DLD1 (cell line): ENCODE measurements at regions not wholly inside any gene's neighbourhood (a gene's known extent, or its start where the extent isn't known, plus 50 kb on each side); places are given as distances from the start of the nearest gene placed in this dataset.
"Not testable (repeated sequence)": the region's sequence is repeated elsewhere in the genome, so short reads cannot be mapped to it uniquely, and the experiment has no call there.

ENCODE experiments used
- in situ Hi-C: cut with HindIII; loops from 2 replicates; pipeline ENCODE4 v1.10.0; 2017; ENCODE audit warnings: low sequenced_read_pairs

DNA sequence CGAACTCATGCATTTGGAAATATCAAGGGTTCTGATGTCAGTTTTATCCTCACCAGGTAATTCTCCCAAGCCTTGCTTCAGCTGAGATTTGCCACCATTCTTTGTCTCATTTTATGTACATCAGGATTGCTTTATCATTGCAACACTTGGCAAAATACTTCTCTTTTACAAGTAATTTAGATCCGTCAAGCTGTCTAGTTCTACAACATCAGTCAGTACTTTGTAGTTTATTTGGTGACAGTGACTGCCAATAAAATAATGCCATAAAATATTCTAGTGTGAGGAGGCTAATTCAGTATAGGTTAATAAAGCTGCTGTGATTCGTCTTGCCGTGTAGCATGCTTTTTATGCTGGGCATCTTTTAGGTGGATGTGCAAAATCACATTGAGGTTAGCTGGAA lies 565.3 kb upstream of the SGO1 start:
- in situ Hi-C loops: no loop called here

DNA sequence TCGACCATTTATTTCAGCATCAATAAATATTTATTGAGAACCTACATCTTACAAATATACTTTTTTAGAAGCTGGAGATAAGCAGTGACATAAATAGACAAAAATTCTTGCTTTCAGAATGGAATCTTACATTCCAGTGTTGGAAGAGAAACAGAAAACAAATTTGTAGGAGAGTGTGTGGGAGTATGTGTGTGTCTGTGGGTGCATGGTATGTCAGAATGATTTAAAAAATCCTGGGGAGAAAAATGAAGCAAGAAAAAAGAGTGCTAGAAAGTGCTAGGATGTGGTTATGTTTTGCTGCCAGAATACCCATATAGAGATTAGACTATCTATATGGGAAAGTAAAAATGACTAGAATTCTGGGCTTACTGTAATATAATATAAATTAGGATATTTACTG lies 561.7 kb upstream of the SGO1 start:
- in situ Hi-C loops: no loop called here

GRCh38 chr3:20743553-20744321 lies 557.7 kb upstream of the SGO1 start:
- in situ Hi-C loops: no loop called here

GRCh38 chr3:20742903-20743552 lies 557.0 kb upstream of the SGO1 start:
- in situ Hi-C loops: no loop called here

DNA sequence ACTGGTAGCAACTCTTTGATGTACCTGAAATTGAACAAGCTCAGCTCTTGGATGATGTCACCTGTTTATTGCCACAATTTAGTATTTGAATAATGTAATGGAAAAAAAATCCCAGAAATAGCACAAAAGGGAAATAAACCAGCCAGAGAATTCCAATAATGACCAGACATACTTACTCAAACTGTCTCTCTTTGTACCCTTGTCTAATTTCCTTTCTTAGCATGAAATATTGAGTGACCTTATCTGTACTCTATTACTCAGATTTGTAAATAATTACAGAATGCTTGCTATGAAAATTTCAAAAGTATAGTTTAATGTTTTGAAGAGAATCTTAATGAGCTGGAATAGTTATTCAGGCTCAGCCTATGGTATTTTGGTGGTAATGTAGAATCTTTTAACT lies 555.4 kb upstream of the SGO1 start:
- in situ Hi-C loops: no loop called here

DNA sequence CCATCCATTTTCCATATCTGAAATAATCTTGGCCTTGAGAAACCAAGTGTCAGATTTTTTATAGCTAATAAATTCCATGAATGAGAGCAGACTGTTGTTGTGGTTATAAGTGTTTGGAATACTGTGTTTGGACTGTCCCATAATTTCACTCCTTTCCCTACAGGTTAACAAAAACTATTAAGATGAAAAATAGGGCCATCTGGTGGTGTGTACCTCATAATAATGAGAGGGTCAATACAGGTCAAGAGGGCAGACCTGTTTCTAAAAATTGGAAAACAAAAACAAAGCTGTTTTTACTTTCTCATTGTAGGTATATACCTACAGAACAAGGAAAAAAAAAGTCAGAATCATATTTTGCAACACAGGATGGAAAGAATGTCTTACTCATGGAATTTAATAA lies 553.8 kb upstream of the SGO1 start:
- in situ Hi-C loops: no loop called here

DNA sequence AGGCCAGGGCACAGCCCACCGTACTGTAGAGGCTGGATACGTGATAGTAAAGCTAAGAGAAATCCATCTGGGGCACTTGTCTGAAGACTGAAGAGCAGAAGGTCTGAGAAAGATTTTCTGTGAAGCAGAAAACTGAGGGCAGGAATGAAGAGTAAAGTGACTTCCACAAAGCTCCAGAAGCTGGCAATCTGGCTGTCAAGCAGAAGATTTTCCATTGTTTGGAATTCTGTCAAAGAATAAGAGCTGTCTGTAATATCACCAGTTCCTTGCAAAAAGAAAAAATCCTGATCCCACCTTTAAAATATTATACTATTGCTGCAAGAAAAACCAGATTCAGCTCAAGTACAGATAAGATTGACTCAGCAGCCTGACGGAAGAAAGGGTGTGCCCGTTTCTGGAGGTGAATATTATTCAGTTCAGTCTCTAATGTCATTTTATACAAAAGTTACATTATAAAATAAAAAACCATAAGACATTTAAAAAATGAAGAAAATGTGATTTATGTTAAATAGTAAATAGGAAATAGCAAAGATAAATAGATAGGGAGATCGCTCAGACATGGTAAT lies 550.4 kb upstream of the SGO1 start:
- in situ Hi-C loops: no loop called here

- in situ Hi-C loops: no loop called here
Observed at GRCh38 chr3:20729185-20729584, 543.2 kb upstream of the SGO1 start.

- in situ Hi-C loops: no loop called here
Observed at GRCh38 chr3:20726786-20727185, 540.8 kb upstream of the SGO1 start.

DNA sequence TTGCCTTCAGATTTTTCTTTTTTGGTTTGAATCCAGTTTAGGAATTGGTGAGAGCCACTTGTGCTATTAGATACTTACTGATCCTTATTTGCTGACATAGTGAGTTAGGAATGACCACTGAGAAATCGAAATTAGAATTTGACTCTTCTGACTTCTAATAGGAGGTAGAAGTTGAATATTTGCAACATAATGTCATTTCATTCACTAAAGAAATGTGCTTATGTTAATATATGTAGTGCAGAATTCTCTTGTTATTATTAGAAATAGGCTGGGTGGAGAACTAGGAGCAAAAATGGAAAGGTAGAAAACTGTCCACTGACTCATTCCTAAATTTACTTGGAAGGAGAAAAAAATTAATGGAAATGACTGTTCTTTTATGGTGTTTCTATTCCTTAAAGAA lies 538.2 kb upstream of the SGO1 start:
- in situ Hi-C loops: no loop called here

DNA sequence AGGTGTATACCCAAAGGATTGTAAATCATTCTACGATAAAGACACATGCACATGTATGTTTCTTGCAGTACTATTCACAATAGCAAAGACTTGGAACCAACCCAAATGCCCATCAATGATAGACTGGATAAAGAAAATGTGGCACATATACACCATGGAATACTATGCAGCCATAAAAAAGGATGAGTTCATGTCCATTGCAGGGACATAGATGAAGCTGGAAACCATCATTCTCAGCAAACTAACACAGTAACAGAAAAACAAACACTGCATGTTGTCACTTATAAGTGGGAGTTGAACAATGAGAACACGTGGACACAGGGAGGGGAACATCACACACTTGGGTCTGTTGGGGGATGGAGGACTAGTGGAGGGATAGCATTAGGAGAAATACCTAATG lies 530.4 kb upstream of the SGO1 start:
- in situ Hi-C loops: not testable (repeated sequence)

DNA sequence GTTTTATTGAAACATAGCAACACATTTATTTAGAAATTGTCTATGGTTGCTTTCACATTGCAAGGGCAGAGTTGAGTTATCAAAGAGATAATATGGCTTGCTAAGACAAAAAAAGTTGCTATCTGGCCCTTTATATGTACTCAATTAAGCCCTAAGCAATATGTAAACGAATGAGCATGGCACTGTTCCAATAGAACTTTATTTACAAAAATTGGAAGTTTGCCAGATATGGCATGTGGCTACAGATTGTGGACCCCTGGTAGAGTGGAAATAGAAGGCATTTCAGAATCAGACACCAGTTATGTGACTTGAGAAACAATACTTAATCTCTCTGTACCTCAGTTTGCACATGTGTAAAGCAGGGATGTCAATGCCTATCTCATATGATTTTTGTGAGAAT lies 515.6 kb upstream of the SGO1 start:
- in situ Hi-C loops: no loop called here

DNA sequence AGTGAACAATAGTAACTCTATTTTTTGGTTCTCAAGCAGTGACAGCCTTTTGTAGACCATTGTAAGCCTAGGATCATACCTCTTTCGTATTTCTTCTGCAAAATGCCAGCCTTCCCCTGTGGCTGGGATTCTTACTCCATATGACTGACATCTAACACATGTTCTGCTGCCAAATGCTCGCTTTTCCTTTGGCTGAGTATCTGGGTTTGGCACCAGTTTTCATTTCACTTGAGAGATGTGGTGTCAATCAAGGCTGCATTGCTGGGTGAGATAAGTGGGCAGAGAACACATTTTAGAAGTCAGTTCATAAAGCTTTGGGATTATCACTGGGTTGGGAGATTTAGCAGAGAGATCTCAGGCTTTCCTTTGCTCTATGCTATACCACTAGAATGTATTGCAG lies 514.7 kb upstream of the SGO1 start:
- in situ Hi-C loops: no loop called here

- in situ Hi-C loops: no loop called here
Observed at GRCh38 chr3:20698896-20699295, 512.9 kb upstream of the SGO1 start.

DNA sequence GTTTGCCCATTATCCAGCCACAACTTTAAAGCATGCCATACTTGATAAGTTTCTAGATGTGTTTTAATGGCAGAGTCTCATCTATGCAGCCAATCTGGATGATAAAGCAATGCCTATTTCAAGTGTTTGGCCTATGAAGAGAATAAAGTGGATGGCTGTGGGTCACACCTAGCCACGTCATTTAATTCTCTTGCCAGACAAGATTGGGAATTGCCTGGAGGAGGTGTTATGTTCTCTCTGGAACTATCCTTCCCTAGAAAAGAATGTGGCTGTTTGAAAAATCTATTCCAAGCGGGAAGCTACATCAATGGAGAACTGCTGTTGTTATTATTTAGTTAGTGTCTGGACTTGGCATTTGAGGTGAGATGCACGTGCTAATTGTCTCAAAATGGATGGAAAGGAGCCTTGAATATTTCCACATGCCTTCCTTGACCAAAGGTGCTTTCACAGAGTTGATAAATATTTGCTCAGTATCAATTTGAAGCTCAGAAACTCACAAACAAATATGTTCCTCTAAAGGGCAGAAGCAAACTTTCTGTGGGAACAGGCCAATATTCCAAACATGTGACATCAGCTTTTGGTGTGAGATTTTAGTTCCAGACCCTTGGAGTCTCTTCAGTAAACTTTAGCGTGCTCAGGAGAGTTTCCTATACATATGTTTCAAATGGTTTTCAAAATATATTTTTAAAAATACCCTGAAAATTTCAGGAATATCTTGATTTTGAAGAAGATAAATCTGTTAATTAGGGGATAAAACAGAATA lies 510.6 kb upstream of the SGO1 start:
- in situ Hi-C loops: no loop called here

GRCh38 chr3:20692675-20693074 lies 506.7 kb upstream of the SGO1 start:
- in situ Hi-C loops: no loop called here

GRCh38 chr3:20683910-20684309 lies 497.9 kb upstream of the SGO1 start:
- in situ Hi-C loops: no loop called here

- in situ Hi-C loops: no loop called here
Observed at GRCh38 chr3:20682573-20682972, 496.6 kb upstream of the SGO1 start.

GRCh38 chr3:20680990-20681628 lies 495.1 kb upstream of the SGO1 start:
- in situ Hi-C loops: no loop called here

DNA sequence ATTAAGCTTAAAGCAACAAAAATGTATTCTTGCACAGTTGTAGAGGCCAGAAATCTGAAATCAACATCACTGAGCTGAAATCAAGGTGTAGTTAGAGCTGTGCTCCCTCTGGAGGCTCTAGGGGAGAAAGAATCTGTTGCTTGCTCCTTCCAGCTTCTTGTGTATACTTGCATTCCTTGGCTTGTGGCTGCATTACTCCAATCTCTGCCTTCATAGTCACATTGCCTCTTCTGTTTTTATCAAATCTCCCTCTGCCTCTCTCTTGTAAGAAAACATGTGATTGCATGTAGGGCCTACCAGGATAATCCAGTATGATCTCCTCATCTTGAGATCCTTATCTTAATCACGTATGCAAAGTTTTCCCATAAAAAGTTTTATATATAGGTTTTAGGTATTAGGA lies 487.9 kb upstream of the SGO1 start:
- in situ Hi-C loops: no loop called here

DNA sequence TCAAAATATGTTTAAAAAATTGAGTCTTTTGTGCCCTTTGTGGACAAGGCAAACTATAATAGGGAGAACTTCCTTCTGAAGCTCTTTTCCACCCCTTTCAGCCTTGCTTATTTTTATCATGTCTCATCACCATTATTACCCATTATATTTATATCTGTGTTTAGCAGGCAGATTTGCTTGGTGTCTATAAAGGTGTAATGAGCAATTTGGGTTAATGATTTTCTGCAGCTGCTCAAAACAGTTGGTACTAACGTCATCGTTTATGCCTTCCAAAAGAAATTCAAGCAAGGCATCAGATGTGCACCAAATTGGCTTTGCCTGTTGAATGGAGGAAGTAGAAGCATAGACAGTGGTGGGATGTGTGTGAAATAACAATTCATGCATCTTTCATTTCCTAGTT lies 483.7 kb upstream of the SGO1 start:
- in situ Hi-C loops: no loop called here
